Naive thymus-derived CD8-positive, alpha-beta T cell (primary cell): ENCODE measurements at regions not wholly inside any gene's neighbourhood (a gene's known extent, or its start where the extent isn't known, plus 50 kb on each side); places are given as distances from the start of the nearest gene placed in this dataset.
"Not testable (repeated sequence)": the region's sequence is repeated elsewhere in the genome, so short reads cannot be mapped to it uniquely, and the experiment has no call there.

Experiments
- ATAC-seq, 2 donors: fragments of 150-1000 bp; cut with Tn5 transposase in 1 of 2; sonication (Bioruptor Pico), chemical (Tn5 transposase) in 1 of 2; 1 replicate in 1 of 2; 2 replicates in 1 of 2; pipeline ENCODE4 v1.10.0; 2021; ENCODE audit warnings: mild to moderate bottlenecking in 2 of 2, moderate library complexity in 2 of 2
- POLR2A ChIA-PET: fragments of 350-600 bp; sonication (Branson Sonifier 250); formaldehyde crosslinking; loops from one replicate; lab custom pipeline; 2021; ENCODE audit warnings: antibody characterized with exemption; lab: Charles Lee
- DNase-seq, 10 donors: peaks; one replicate each; pipeline versions ENCODE4 v3.0.0 to v3.0.0-alpha.2; 2020 to 2022
- H3K27ac Mint-ChIP-seq, 10 donors: one replicate each; pipeline ENCODE4 v1.8.0; 2020 to 2022; ENCODE audit warnings: mild to moderate bottlenecking in 10 of 10, mixed read lengths in 10 of 10, moderate library complexity in 4 of 10, inconsistent platforms in 1 of 10
- H3K27me3 Mint-ChIP-seq, 5 donors: one replicate each; pipeline ENCODE4 v1.8.0; 2021 to 2022; ENCODE audit warnings: mixed read lengths in 5 of 5
- H3K36me3 Mint-ChIP-seq, 3 donors: one replicate each; pipeline ENCODE4 v1.8.0; 2020 to 2022; ENCODE audit warnings: mixed read lengths in 3 of 3, mild to moderate bottlenecking in 2 of 3, inconsistent platforms in 1 of 3
- H3K4me1 Mint-ChIP-seq, 4 donors: one replicate each; pipeline ENCODE4 v1.8.0; 2021 to 2022; ENCODE audit warnings: mixed read lengths in 4 of 4
- H3K4me3 Mint-ChIP-seq, 10 donors: one replicate each; pipeline ENCODE4 v1.8.0; 2020 to 2022; ENCODE audit warnings: mild to moderate bottlenecking in 10 of 10, mixed read lengths in 10 of 10, moderate library complexity in 6 of 10, inconsistent platforms in 1 of 10
- H3K9me3 Mint-ChIP-seq, 9 donors: one replicate each; pipeline ENCODE4 v1.8.0; 2020 to 2022; ENCODE audit warnings: mixed read lengths in 9 of 9, mild to moderate bottlenecking in 3 of 9, inconsistent platforms in 1 of 9, moderate library complexity in 1 of 9

DNA sequence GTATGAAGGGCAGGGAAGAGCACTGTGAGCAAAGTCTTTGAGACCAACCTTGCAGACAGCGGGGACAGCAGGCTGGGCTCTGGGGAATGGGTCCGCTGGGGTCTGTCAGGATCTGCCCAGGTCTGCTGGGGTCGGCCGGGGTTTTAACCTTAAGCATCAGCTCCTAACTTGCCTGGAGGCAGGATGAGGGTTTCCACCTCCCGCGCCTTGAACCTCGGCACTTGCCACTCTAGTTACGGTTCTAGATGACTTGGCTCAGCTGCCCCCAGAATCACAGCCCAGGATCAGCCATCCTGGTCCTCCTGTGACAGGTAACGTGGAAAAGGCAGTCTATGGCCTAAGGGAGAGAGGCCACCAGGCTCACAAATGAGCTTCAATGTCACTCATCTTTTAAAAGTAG is 50.4 kb upstream of the CACUL1 start:
- peaks cover 0 to 6% (median 0%) of the 10 kb centered on the region in 5 donors for H3K27me3 Mint-ChIP-seq
- no peak overlapping the region for H3K27ac Mint-ChIP-seq
- ATAC-seq (no peak), DNase-seq (no peak)
- POLR2A ChIA-PET = no interaction called here
- H3K36me3 Mint-ChIP-seq = no peaks in the 10 kb centered on the region
- no peaks in the 10 kb centered on the region for H3K9me3 Mint-ChIP-seq
- no peaks in the 10 kb centered on the region for H3K4me1 Mint-ChIP-seq
- H3K4me3 Mint-ChIP-seq = no peak overlapping the region

DNA sequence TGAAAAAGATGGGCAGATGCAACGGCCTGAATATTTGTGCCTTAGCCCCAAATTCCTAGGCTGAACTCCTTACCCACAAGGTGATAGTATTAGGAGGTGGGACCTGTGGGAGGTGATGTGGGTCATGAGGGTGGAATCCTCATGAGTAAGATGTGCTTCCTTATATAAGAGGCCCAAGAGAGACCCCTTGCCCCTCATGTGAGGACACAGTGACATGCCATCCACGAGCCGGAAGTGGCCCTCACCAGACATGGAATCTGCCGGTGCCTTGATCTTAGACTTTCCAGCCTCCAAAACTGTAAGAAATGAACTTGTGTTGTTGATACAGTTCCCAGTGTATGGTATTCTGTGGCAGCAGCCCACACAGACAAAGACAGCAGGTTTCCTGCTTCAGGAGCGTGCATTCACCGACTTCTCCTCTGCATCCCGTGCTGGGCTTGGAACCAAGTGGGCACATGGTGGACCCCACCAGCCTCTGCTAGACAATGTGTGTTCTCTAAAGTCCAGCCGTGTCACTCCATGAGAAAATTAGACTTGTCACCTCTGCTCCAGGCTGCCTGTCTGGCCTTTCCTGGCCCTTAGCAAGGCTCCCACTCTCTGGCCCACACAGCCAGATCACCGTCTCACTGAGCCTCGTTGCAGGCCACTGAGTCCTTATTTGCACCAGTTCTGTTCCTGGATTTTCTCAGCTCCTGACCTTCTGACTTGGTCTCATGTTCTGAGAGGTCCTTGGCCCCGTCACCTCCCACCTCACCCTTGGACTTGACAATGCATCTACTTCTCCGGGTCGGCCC is 52.9 kb upstream of the CACUL1 start:
- Mint-ChIP-seq H3K36me3 (no peaks in the 10 kb centered on the region), H3K4me3 (no peak overlapping the region), H3K9me3 (no peaks in the 10 kb centered on the region), H3K4me1 (no peaks in the 10 kb centered on the region), H3K27me3 (no peaks in the 10 kb centered on the region), H3K27ac (no peak overlapping the region)
- no peak for ATAC-seq
- DNase-seq = no peak
- POLR2A ChIA-PET = no interaction called here

DNA sequence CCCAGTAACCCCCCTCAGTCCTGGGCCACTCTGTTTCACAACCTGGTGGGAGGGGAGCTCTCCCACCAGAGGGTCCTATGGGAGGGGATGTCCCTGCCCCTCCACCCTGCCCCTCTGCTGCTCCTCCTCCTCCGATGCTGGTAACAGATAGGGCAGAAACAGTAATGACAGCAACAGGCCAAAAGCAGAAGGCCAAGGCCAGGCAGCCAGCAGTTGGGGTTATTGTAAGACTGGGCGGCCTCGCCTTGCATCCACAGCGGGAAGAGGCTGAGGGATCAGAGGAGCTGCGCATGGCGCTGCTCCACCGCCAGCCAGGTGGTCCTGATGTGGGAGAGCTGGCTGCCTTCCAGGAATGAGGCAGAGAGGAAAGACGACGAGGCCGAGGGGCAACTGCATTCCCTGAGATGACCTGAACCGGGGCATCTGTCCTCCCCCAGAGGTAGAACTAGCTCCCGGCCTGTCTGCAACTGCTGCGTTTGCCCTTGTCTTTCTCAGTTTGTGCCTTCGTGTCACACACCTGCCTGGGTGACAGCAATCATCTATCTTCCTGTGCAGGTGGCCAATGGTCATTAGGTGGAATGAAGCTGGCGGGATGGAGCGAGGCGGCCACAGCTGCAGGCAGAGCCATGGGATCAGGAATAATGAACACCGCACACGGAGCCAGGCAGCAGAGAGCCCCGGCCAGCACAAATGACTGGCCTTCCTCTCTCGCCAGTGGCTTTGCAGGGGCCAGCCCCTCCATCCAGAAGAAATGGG is 54.0 kb upstream of the CACUL1 start:
- POLR2A ChIA-PET = no interaction called here
- Mint-ChIP-seq H3K4me3 (no peak overlapping the region), H3K36me3 (no peaks in the 10 kb centered on the region), H3K27me3 (peaks cover 0 to 3% (median 0%) of the 10 kb centered on the region in 5 donors), H3K4me1 (no peaks in the 10 kb centered on the region), H3K27ac (no peak overlapping the region), H3K9me3 (no peaks in the 10 kb centered on the region)
- no peak for DNase-seq
- no peak for ATAC-seq

DNA sequence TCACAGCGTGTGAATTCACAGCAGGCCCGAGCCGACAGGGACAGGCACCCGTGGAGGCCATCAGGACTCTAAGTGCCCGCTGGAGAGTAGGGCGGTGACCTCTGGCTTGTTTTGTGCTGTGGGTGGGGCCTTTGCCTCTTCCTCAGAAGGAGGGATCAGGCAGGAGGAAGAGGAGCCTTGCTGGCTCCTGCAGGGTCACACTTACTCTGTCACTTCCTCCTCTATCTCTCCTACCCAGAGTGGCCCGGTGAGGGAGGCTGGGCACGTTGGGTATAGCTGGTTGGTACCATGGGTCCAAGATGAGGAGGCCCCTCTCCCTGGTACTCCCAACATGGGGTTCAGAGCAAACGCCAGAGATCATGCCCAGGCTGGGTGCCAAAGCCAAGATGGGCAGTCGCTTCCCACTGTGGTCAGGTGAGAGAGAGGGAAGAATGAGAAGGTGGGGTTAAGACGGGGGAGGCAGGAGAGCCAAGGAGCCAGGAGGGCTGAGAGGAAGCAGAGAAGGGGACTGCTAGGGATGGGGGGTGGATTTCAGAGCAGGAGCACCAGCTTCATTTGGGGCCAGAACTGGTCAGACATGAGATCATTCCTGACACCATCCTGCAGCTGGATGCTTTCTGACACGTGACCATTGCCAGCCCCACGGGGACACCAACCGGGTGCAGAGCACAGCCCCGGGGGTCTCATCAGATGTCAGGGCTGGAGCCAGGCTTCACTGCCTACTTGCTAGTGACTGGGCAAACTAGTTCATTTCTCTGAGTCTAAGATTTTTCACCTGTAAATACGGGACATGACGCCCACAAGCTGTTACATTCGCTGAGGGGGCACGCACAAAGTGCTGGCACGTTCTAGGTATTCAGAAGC is 54.8 kb upstream of the CACUL1 start:
- no peaks in the 10 kb centered on the region for H3K36me3 Mint-ChIP-seq
- no peaks in the 10 kb centered on the region for H3K4me1 Mint-ChIP-seq
- no peaks in the 10 kb centered on the region for H3K9me3 Mint-ChIP-seq
- ATAC-seq (no peak), DNase-seq (no peak)
- POLR2A ChIA-PET = no interaction called here
- H3K27ac Mint-ChIP-seq = peak overlapping the region in 1 of 10 donors; percentile 60
- H3K27me3 Mint-ChIP-seq = peaks cover 0 to 8% (median 0%) of the 10 kb centered on the region in 5 donors
- no peak overlapping the region for H3K4me3 Mint-ChIP-seq

DNA sequence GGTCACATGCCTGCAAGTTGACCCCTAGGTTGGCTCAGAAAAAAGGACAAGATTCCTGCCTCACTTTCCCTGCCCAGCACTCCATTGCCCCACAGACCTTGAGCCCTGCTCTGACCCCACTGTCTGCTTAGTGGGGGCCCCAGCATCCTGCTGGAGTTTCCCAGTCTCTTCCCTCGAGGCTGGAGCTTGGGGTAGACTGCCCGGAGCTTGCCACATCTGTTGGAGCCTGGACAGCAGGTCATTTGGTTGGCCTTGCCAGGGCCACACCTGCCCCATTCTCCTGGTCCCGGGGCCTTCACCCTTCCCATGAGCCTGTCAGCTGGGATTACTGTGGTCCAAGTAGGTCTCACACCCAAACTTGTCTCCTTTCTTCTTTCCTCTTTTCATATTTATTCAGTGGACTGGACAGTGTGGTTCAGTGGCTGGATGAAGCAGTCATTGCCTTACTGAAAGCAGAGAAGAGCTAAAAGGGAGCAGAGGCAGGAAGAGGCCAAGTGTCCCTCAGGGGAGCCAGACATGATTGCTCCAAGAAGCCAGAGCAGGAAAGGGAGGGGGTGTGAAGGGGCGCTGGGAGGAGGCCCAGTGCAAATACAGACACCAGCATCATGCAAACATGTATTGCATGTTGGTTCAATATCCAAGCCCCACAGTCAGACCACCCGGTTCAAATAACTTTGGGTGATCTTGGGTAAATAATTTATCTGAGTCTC is 56.2 kb upstream of the CACUL1 start:
- POLR2A ChIA-PET = no interaction called here
- H3K36me3 Mint-ChIP-seq = no peaks in the 10 kb centered on the region
- H3K4me3 Mint-ChIP-seq = peak overlapping the region in 1 of 10 donors; percentile 28
- peaks cover 0 to 8% (median 0%) of the 10 kb centered on the region in 5 donors for H3K27me3 Mint-ChIP-seq
- no peaks in the 10 kb centered on the region for H3K9me3 Mint-ChIP-seq
- ATAC-seq = no peak
- no peak overlapping the region for H3K27ac Mint-ChIP-seq
- H3K4me1 Mint-ChIP-seq = no peaks in the 10 kb centered on the region
- DNase-seq = no peak

DNA sequence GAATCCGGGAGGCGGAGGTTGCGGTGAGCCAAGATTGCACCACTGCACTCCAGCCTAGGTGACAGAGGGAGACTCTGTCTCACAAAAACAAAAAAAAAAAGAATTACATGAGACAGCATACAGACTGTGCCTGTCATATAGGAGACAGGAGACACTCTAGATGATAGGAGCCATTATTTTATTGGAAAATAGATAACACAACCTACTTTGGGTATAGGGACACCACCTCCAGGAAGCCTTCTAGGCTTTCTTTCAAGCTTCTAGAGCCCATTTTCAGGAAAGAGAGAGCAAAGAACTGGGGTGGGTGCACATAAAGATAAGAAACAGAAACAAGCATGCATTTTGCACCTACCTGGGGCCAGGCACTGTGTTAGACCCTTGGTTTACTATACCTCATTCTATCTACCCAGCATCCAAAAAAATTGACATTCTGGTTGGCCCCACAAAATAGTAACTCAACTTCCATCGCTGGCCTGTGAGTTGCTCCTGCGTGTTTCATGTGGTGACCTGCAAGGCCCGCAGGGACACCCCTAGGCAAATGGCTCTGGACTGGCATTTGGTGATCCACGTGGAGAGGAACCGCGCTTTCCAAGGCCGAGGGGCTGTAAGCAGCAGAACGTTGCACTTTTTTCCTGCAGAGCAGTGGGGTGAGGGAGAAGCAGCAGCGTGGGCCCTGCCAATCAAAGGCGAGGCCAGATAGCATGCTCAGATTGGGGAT is 57.1 kb upstream of the CACUL1 start:
- POLR2A ChIA-PET = interaction anchor here (0.6 kb wide), 1 partner anchor 159 kb away, joined by 3 read pairs; no protein-coding TSS in a partner anchor
- H3K36me3 Mint-ChIP-seq = no peaks in the 10 kb centered on the region
- DNase-seq = no peak
- ATAC-seq = no peak
- H3K9me3 Mint-ChIP-seq = no peaks in the 10 kb centered on the region
- no peak overlapping the region for H3K4me3 Mint-ChIP-seq
- no peak overlapping the region for H3K27ac Mint-ChIP-seq
- peaks cover 0 to 8% (median 0%) of the 10 kb centered on the region in 5 donors for H3K27me3 Mint-ChIP-seq
- no peaks in the 10 kb centered on the region for H3K4me1 Mint-ChIP-seq

DNA sequence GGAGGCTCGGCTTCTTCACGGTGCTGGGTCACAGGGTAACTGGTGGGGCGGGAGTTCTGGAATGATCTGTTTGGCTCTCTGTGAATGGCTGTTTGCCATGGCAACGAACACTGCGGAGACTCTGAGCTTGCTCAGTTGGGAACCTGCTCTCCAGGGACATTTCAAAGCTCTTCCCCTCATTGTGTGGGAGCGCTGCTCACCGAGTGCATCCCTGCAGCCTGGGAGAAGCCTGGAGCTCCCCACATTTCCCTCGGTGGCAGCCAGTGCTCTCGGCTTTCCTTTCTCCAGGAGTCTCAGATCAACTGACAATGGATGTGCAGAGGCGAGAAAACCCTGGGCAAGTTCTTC is 57.6 kb upstream of the CACUL1 start:
- POLR2A ChIA-PET = interaction anchor here (0.6 kb wide), 1 partner anchor 159 kb away, joined by 3 read pairs; no protein-coding TSS in a partner anchor
- H3K27me3 Mint-ChIP-seq = peaks cover 0 to 8% (median 0%) of the 10 kb centered on the region in 5 donors
- DNase-seq = no peak

DNA sequence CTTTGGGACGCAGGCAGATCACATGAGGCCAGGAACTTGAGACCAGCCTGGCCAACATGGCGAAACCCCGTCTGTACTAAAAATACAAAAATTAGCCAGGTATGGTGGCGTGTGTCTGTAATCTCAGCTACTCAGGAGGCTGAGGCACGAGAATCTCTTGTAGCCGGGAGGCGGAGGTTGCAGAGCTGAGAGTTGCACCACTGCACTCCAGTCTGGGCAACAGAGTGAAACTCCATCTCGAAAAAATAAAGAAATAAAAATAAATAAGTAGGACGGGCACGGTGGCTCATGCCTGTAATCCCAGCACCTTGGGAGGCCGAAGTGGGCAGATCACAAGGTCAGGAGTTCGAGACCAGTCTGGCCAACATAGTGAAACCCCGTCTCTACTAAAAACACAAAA is 58.2 kb upstream of the CACUL1 start:
- DNase-seq, H3K4me1 Mint-ChIP-seq, POLR2A ChIA-PET, ATAC-seq, H3K27ac Mint-ChIP-seq, H3K4me3 Mint-ChIP-seq, H3K36me3 Mint-ChIP-seq, H3K9me3 Mint-ChIP-seq: not testable (repeated sequence)
- H3K27me3 Mint-ChIP-seq = peaks cover 0 to 14% (median 0%) of the 10 kb centered on the region in 5 donors

More for the DNA sequence above, 57.6 kb upstream of the CACUL1 start:
- Mint-ChIP-seq H3K36me3 (no peaks in the 10 kb centered on the region), H3K9me3 (peaks cover 0 to under 1% (median 0%) of the 10 kb centered on the region in 9 donors), H3K4me3 (no peak overlapping the region), H3K27ac (no peak overlapping the region), H3K4me1 (no peaks in the 10 kb centered on the region)
- ATAC-seq = no peak

DNA sequence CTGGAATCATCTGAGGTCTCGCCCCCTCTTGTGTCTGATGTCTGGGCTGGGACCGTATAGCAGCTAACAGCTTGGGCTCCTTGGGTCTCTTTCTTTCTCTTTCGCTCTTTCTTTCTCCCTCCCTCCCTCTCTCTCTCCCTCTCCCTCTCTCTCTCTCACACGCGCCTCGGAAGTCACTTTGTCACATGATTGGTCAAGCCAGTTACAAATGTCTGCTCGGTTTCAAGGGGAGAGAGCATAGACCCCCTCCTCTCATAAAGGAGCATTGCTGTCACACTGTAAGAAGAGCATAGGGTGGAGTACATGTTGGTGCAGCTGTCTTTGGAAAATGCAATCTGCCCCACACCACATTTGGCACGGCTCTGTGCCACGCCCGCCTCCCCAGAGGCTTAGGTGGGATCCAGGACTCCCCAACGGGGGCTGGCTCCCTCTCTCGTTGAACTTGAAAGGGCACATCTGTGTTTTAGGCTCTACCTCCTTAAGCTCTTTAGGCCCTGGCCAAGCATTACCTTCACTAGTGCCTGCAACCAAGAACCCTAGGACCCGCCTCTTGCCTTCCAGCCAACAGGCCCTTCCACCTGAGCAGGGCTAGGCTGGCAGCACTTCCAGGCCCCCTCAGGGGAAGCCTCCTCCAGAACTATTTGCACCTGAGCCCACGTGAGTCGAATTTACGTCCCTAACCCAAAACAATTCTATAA is 61.9 kb upstream of the CACUL1 start:
- peak overlapping the region in 1 of 10 donors; percentile 5 for H3K27ac Mint-ChIP-seq
- H3K9me3 Mint-ChIP-seq = peaks cover 0 to 2% (median 0%) of the 10 kb centered on the region in 9 donors
- no peak for ATAC-seq
- H3K4me3 Mint-ChIP-seq = no peak overlapping the region
- POLR2A ChIA-PET = no interaction called here
- peaks cover 0 to 19% (median 0%) of the 10 kb centered on the region in 5 donors for H3K27me3 Mint-ChIP-seq
- H3K4me1 Mint-ChIP-seq = no peaks in the 10 kb centered on the region
- DNase-seq = no peak
- no peaks in the 10 kb centered on the region for H3K36me3 Mint-ChIP-seq

DNA sequence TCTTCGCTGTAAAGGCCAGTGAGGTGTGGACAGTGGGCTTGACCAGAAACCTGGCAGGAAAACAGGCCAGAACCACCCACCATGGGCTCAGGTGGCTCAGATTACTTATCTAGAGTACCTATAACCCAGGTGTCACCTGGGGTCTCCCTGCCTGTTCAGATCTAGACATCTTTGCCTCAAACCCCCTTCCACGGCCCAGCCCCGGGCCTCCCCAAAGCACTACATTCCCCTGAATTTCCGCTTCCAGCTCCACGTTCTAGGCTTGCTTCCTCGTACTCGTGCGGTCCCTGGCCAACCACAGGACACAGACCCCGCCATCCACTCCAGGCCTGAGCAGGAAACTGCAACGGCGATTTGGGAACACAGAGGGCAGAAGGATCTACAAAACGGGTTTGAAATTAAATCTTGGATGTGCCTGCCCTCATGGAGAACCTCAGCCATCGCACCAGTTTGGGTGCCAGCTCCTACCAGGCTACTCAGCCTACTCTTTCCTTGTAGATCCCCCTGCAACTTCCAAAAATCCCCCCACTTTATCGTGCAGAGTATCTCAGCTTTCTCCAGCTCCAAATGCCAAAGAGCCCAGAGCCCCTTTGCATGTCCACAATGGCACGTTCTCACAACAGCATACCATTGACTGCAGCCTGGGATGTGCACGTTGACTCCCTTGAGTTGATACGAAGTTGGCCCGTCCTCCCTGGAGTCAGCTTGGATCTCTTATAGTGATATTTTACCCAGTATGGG is 62.7 kb upstream of the CACUL1 start:
- Mint-ChIP-seq H3K4me1 (no peaks in the 10 kb centered on the region), H3K4me3 (no peak overlapping the region), H3K27ac (peak overlapping the region in 1 of 10 donors; percentile 45), H3K9me3 (peaks cover 0 to 2% (median 0%) of the 10 kb centered on the region in 9 donors), H3K36me3 (no peaks in the 10 kb centered on the region), H3K27me3 (peaks cover 0 to 19% (median 0%) of the 10 kb centered on the region in 5 donors)
- POLR2A ChIA-PET = no interaction called here
- DNase-seq (no peak), ATAC-seq (no peak)
